AML-193 (cell line): ENCODE measurements at regions not wholly inside any gene's neighbourhood (a gene's known extent, or its start where the extent isn't known, plus 50 kb on each side); places are given as distances from the start of the nearest gene placed in this dataset.
"Not testable (repeated sequence)": the region's sequence is repeated elsewhere in the genome, so short reads cannot be mapped to it uniquely, and the experiment has no call there.

ENCODE experiments used
- DNase-seq, 2 experiments: peaks; one replicate each; lab custom pipeline; 2025; lab: John Stamatoyannopoulos, UW

GRCh38 chr16:61002479-61003204 lies 1033.6 kb downstream of the CDH8 start:
- no peak for DNase-seq

- no peak for DNase-seq
These were observed 1044.4 kb downstream of the CDH8 start for GRCh38 chr16:60991886-60992285.

- no peak for DNase-seq
These were observed 1046.6 kb downstream of the CDH8 start for GRCh38 chr16:60989592-60989991.

- DNase-seq: no peak
These were observed 1057.1 kb downstream of the CDH8 start for GRCh38 chr16:60979119-60979518.

- no peak for DNase-seq
These were observed 1086.4 kb downstream of the CDH8 start for GRCh38 chr16:60949800-60950199.

DNA sequence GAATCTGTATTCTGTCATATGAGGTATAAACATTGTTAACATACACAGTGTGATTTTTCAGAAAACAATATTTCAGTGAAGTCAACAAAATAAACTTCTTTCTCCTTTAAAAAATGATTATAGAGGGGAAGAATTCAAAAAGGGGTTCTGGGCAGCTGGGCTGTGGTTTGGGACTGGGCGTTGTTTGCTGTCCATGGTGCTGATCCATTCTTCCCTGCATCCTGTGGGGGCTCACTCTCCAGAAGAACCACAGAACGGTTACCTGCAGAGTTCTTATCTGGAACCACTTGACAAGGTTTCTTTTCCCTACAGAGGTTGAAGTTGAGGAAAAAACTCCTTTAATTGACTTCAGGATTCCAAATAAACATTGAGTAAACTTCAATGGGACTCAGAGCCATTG lies 1091.0 kb downstream of the CDH8 start:
- no peak for DNase-seq

GRCh38 chr16:60936189-60936588 lies 1100.0 kb downstream of the CDH8 start:
- not testable (repeated sequence) for DNase-seq

DNA sequence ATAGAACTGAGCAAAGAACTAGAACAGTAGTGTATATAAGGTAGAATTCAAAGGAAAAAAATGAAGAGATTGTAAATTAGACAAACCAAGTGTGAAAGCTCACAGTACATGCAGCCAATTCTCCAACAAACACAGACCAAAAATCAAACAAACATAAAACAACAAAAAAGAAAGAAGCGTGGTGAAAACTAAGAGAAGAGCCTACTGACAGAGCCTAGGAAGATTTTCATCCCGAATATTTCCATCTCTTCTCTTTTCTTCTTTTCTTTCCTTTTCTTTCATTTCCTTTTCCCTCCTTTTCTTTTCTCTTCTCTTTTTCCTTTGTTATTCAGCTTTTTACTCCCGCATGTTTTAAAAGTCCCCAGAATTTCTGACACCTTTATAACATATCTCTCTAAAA lies 1103.6 kb downstream of the CDH8 start:
- DNase-seq: no peak

DNA sequence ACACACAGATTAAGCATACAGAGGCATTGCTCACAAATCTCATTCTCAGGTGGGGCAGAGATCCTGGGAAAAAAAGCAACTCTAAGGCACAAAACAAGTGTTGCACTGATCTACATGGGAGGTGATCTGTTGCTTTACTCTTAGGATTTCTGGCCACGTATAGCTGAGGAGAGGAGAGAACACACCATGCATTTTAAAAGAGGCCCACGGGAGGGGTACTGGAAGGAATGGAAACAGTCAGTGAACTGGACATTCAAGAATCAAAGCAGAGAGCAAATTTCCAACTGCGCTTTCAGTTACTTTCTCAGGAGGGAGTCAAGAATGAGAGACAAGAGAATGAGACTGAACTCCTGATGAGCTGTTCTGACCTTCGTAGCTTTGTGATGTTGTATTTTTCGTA lies 1105.9 kb downstream of the CDH8 start:
- no peak for DNase-seq

GRCh38 chr16:60922920-60923319 lies 1113.3 kb downstream of the CDH8 start:
- no peak for DNase-seq

DNA sequence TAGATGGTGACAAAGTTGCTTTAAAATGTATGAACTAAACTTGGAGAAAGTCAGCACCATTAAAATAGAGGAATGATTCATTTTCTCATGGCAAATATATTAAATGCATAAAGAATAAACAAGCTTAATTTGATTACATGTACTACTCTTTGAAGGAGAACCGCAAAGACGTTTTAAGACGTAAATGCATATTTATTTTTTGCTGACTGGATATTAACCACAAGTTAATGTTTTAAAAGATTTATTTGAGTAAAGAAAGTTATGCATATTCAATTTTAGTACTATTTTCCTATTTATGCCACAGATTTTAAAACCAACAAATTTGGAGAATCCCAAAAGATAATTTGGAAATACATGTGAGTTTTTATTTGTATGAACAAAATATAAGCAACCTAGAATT lies 1121.9 kb downstream of the CDH8 start:
- no peak for DNase-seq

DNA sequence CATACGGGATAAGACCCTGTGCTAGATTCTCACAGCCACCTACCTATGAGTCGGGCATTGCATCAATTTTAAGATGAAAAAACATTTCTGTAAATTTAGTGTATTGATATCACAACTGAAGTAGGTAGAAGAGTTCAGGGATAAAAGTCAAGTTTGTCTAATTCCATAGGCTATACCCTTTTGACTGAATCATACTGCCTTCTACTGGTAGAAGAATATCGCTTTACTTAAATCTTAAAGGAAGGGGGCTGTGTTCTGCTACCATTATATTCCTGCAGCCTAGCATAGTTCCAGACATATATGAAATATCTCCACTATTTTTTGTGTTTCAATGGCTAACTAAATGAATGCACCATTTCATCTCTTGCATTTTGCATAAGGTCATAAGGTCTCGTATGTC lies 1128.6 kb downstream of the CDH8 start:
- no peak for DNase-seq

- no peak for DNase-seq
These were observed 1130.4 kb downstream of the CDH8 start for GRCh38 chr16:60905811-60906210.

DNA sequence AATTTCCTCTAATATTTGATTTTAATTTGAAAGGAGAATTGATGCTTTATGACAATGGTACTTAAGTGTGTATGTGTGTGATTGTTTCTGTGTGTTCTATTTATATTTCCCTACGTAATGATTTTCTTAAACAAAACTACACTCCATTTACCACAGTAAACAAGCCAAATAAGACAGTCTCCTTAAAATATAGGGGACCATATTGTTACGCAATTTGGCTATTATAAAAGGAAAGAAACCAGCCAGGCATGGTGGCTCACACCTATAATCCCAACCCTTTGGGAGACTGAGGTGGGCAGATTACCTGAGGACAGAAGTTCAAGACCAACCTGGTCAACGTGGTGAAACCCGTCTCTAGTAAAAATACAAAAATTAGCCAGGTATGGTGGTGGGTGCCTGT lies 1134.1 kb downstream of the CDH8 start:
- no peak for DNase-seq

DNA sequence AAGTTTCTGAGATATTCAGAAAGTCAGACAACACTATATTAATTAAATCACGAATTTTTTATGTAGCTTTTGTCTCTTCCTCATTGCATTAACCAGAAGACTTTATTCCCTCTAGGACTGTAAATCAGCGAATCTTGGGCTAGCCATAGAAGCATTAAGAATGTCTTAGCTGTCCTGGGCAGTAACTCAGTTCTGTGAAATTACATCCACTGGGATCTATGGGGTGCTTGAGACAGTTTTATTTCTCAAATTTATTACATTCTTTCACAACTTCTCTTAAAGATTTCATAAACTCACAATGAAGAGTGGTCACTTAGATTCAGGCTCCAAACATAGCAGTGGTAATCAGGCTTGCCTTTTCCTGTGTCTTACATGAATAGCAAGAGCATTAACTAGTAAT lies 1153.4 kb downstream of the CDH8 start:
- no peak for DNase-seq

DNA sequence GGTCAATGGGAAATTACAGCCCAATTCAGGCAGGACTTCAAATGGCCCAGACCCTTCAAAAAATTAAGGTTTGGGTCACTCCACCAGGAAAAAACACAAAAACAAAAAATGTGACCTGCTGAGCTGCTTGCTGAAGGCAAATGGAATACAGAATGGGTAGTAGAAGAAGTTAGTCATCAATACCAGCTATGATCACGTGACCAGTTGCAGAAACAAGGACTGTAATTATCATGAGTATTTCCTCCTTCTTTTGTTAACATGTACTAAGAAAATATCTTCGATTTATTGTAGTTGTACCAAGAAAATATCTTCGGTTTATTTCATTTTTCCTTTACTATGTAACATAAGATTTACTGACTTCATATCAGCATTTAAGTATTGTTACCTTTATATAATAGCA lies 1183.6 kb downstream of the CDH8 start:
- no peak for DNase-seq

GRCh38 chr16:60821661-60822060 lies 1214.6 kb downstream of the CDH8 start:
- DNase-seq: no peak

GRCh38 chr16:60820361-60820760 lies 1215.9 kb downstream of the CDH8 start:
- DNase-seq: no peak

GRCh38 chr16:60818465-60818864 lies 1217.8 kb downstream of the CDH8 start:
- no peak for DNase-seq

GRCh38 chr16:60816461-60816860 lies 1219.8 kb downstream of the CDH8 start:
- no peak for DNase-seq

DNA sequence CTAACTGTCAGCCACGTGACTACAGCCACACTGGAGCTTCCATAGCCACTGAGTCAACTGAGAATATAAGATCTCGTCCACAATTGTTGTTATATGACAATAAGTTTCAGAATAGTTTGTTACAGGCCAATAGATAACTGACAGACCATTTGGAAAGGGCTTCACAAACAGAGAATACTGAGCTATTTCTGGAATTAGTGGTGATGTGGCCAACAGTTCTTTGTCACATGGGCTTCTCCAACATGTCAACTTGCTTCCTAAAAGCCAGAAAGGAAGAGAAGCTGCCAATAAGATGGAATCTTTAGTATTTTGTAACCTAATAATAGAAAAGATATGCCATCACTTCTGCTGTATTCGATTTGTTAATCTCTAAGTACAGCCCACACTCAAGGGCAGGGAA lies 1220.4 kb downstream of the CDH8 start:
- DNase-seq: no peak

GRCh38 chr16:60815033-60815432 lies 1221.2 kb downstream of the CDH8 start:
- no peak for DNase-seq

DNA sequence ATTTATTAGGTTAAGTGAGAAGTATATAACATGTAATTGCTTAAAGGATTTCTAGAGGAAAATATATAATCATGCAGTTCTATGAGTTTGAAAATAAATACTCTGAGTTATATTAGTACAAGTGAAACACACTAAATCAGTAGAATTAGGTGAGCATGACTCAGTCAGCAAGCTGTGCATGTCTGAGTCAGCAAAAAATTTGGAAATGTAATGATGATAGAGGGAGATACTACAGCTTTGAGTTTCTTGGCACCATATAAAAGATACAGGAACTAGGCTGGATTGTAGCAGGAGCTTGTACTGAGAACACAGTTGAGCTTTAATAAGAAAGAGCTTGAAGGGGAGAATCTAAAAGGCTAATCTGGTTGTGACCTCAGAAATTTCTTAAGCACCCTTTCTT lies 1224.6 kb downstream of the CDH8 start:
- DNase-seq: no peak

GRCh38 chr16:60811051-60811608 lies 1225.1 kb downstream of the CDH8 start:
- DNase-seq: no peak
